DOHH2 (cell line): ENCODE measurements at regions not wholly inside any gene's neighbourhood (a gene's known extent, or its start where the extent isn't known, plus 50 kb on each side); places are given as distances from the start of the nearest gene placed in this dataset.

Experiments
- H3F3A ChIP-seq: fragments of 200-600 bp; sonication (generic), shearing (Covaris generic); 2 replicates; pipeline ENCODE4 v1.6.0; 2016; ENCODE audit warnings: antibody characterized with exemption, mild to moderate bottlenecking; ENCODE audit not compliant: control insufficient read depth, insufficient read depth
- H3K27ac ChIP-seq: fragments of 200-600 bp; sonication (generic); 2 replicates; pipeline ENCODE4 v1.5.1; 2014; ENCODE audit warnings: low read depth, mild to moderate bottlenecking, low read length, moderate library complexity
- H3K27me3 ChIP-seq: fragments of 200-600 bp; sonication (generic); 2 replicates; pipeline ENCODE4 v1.6.1; 2014; ENCODE audit warnings: mild to moderate bottlenecking, low read length, mixed read lengths; ENCODE audit not compliant: control insufficient read depth
- H3K36me3 ChIP-seq: fragments of 200-600 bp; sonication (generic); 2 replicates; pipeline ENCODE4 v1.6.1; 2014; ENCODE audit warnings: mild to moderate bottlenecking, low read length, moderate library complexity, mixed read lengths; ENCODE audit not compliant: control insufficient read depth
- H3K4me1 ChIP-seq: fragments of 200-600 bp; sonication (generic); 2 replicates; pipeline ENCODE4 v1.6.1; 2014; ENCODE audit warnings: mild to moderate bottlenecking, low read length, mixed read lengths; ENCODE audit not compliant: control insufficient read depth
- H3K4me2 ChIP-seq: fragments of 200-600 bp; sonication (generic); 2 replicates; pipeline ENCODE4 v1.6.0; 2014; ENCODE audit warnings: mild to moderate bottlenecking, low read length, moderate library complexity
- H3K4me3 ChIP-seq: fragments of 200-600 bp; sonication (generic); 2 replicates; pipeline ENCODE4 v1.5.1; 2014; ENCODE audit warnings: mild to moderate bottlenecking, low read length, mixed read lengths
- H3K79me2 ChIP-seq: fragments of 200-600 bp; sonication (generic); 2 replicates; pipeline ENCODE4 v1.6.1; 2014; ENCODE audit warnings: mild to moderate bottlenecking, low read length, mixed read lengths; ENCODE audit not compliant: control insufficient read depth
- H3K9me2 ChIP-seq: fragments of 200-600 bp; sonication (generic); replicated peaks from 2 replicates; pipeline ENCODE4 v1.6.1; 2014; ENCODE audit warnings: mild to moderate bottlenecking, low read length, mixed read lengths; ENCODE audit not compliant: control insufficient read depth
- H3K9me3 ChIP-seq: fragments of 200-600 bp; sonication (generic); 2 replicates; pipeline ENCODE4 v1.6.1; 2014; ENCODE audit warnings: antibody characterized with exemption, low read length, mixed read lengths; ENCODE audit not compliant: control insufficient read depth, insufficient read depth
- H4K20me1 ChIP-seq: fragments of 200-600 bp; sonication (generic); 2 replicates; pipeline ENCODE4 v1.6.0; 2014; ENCODE audit warnings: low read depth, mild to moderate bottlenecking, antibody characterized with exemption, low read length, moderate library complexity; ENCODE audit not compliant: control insufficient read depth, insufficient read depth
- EZH2phosphoT487 ChIP-seq: fragments of 200-600 bp; sonication (generic); IDR thresholded peaks from 2 replicates; pipeline ENCODE4 v1.6.1; 2017; ENCODE audit warnings: borderline replicate concordance, mild to moderate bottlenecking, antibody characterized with exemption, low read length, moderate library complexity, mixed read lengths
- TF ChIP-seq, protein P1 (sequence below): fragments of 200-600 bp; sonication (generic); IDR thresholded peaks from one replicate; pipeline ENCODE4 v1.5.1; 2014; ENCODE audit warnings: antibody characterized with exemption, mild to moderate bottlenecking, low read depth, low read length; ENCODE audit not compliant: poor library complexity, severe bottlenecking

DNA sequence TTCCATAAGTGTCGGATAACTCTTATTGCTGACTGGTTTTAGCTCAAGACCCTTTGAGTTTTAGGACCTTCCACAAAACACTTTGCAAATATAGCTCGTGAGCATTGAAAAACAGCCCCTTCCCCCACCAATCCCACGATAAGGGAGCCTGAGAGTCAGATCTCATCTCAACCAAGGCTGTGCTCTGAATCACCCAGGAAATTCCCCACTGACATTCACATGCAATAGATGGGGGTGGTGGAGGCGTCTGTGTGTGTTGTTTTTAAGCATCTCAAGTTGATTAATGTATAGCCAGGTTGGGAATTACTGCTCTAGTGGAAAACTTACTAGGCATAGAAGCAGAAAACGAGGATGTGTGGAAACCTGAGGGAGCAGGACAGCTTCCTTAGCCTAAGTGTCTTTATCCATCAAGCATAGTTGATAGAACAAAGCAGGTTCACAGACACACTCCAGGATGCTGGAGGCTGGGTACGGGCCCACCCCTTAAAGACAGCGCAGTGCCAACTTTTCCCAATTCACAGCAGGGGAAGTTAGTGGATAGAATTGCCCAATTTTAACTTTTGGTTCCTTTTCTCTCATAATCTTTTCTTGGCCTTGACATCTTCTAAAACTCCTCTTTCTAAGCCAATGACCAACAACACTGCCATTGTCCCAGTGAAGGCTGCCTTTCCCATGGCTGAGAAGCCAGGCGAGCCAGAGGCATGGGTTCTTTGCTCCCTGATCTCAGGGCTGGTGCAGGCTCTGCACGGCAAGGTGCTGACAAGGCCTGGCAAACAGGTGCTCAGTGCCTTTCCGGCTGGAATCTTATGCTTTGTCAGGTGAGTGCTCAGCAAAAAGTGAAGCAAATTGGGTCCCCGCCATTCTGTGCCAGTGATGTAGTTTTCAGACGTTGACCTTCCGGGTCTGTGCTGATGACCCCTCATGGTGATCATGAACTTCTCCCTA, 98.5 kb upstream of the INSIG1 start:
- no peak overlapping the region for H3K4me3 ChIP-seq
- peaks cover 17% of the 10 kb centered on the region for H3K4me1 ChIP-seq
- no peak for TF ChIP-seq EZH2phosphoT487
- TF ChIP-seq, protein P1, sequence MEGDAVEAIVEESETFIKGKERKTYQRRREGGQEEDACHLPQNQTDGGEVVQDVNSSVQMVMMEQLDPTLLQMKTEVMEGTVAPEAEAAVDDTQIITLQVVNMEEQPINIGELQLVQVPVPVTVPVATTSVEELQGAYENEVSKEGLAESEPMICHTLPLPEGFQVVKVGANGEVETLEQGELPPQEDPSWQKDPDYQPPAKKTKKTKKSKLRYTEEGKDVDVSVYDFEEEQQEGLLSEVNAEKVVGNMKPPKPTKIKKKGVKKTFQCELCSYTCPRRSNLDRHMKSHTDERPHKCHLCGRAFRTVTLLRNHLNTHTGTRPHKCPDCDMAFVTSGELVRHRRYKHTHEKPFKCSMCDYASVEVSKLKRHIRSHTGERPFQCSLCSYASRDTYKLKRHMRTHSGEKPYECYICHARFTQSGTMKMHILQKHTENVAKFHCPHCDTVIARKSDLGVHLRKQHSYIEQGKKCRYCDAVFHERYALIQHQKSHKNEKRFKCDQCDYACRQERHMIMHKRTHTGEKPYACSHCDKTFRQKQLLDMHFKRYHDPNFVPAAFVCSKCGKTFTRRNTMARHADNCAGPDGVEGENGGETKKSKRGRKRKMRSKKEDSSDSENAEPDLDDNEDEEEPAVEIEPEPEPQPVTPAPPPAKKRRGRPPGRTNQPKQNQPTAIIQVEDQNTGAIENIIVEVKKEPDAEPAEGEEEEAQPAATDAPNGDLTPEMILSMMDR = no peak
- no peaks in the 10 kb centered on the region for H3K9me2 ChIP-seq
- H3K36me3 ChIP-seq = no peaks in the 10 kb centered on the region
- no peak overlapping the region for H3K4me2 ChIP-seq
- H3K79me2 ChIP-seq = no peaks in the 10 kb centered on the region
- H3K9me3 ChIP-seq = peaks cover 14% of the 10 kb centered on the region; the same call in 1 of the 2 replicates
- H3K27ac ChIP-seq = no peak overlapping the region
- no peaks in the 10 kb centered on the region for H3F3A ChIP-seq
- no peaks in the 10 kb centered on the region for H3K27me3 ChIP-seq
- no peaks in the 10 kb centered on the region for H4K20me1 ChIP-seq

DNA sequence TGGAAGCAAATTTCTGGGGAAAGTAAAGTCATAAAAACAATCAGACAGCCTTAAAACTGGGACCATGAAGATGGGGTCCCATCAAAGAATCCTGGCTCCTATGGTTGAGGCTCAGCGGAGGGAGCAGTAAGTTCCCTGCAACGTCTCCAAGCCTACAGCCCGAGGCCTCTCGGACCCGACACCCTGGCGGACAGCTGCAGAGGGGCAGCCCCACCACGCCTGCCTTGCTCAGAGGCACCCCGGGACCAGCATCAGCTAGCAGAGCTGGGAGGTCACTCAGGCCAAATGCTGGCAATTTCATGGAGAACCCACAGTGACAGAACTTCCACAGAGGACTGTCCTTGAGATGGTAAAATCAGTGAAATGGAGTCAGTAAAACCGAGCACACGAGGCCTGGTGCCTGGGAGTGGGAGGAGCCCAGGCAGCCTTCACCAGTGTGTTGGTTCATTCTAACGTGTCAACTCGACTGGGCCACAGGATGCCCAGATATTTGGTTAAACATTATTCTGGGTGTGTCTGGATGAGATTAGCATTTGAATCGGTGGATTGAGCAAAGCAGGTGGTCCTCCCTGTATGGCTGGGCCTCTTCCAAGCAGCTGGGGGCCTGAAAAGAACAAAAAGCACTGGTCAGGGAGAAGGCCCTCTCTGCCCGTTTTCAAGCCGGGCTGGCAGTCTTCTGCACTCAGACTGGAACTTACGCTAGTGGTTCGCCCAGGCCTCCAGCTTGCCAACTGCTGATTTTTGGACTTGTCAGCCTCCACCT, 96.2 kb upstream of the INSIG1 start:
- Histone ChIP-seq H3K27ac (no peak overlapping the region), H3K4me1 (peaks cover 39% of the 10 kb centered on the region), H3K79me2 (no peaks in the 10 kb centered on the region), H3K9me3 (peaks cover 13% of the 10 kb centered on the region; the same call in 1 of the 2 replicates), H3K9me2 (no peaks in the 10 kb centered on the region), H4K20me1 (no peaks in the 10 kb centered on the region), H3K4me3 (no peak overlapping the region), H3K36me3 (peaks cover 9% of the 10 kb centered on the region), H3K27me3 (no peaks in the 10 kb centered on the region), H3K4me2 (no peak overlapping the region), H3F3A (peaks cover 3% of the 10 kb centered on the region)
- TF ChIP-seq, protein P1 = no peak
- TF ChIP-seq EZH2phosphoT487 = no peak

DNA sequence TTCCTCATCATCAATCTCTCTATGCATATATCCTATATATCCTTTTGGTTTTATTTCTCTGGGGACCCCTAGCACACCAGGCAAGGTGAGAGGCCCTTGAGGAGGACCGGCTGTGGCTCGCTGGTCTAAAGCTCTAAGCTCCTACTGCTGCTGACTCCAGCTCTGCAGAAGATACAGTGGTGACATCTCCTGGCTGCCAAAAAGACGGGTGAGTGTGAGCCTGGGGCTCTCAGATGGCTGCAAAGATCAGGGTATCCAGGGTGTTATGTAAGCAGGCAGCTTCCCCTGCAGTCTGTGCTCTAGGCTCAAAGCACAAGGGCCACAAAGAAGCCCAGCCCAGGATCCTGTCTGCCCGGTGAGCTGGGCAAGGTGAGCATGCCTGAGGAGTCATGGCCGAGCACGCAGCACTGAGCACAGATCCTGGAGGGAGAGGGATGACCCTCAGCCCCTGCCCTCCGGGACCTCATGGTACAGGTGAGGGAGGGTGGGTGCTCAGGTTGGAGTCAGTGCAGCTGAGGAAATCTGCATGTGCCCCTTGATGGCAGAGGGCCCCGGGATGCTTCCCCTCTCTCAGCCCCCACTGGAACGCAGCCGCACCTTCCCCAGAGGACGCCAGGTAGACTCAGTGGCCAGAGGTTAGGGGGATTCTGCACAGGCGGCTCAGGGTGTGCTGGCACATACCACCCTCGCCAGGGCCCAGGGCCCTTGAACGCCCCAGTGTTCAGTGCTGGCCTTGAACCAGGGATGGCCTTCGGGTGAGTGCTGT, 95.4 kb upstream of the INSIG1 start:
- Histone ChIP-seq H3K9me2 (no peaks in the 10 kb centered on the region), H3K4me3 (no peak overlapping the region), H3K79me2 (no peaks in the 10 kb centered on the region), H3K36me3 (peaks cover 9% of the 10 kb centered on the region), H3K4me1 (peaks cover 47% of the 10 kb centered on the region), H3K4me2 (no peak overlapping the region), H3K27ac (no peak overlapping the region), H3K27me3 (no peaks in the 10 kb centered on the region), H4K20me1 (no peaks in the 10 kb centered on the region), H3F3A (peaks cover 3% of the 10 kb centered on the region), H3K9me3 (peaks cover 7% of the 10 kb centered on the region; the same call in 1 of the 2 replicates)
- TF ChIP-seq, protein P1 = no peak
- TF ChIP-seq EZH2phosphoT487 = no peak
